ENCODE measurements at regions not wholly inside any gene's neighbourhood (a gene's known extent, or its start where the extent isn't known, plus 50 kb on each side); places are given as distances from the start of the nearest gene placed in this dataset.

- no peak overlapping the region for H3K4me3 ChIP-seq (ENCODE audit: insufficient read depth, low read depth, low read length)
- H3K27me3 ChIP-seq (ENCODE audit: control insufficient read depth, insufficient read depth, low read length) = no peaks in the 10 kb centered on the region
- no peak for ATAC-seq (ENCODE audit: low read depth)
- no peaks in the 10 kb centered on the region for H3K9me1 ChIP-seq (ENCODE audit: insufficient read depth, low read length)
- H2BK120ac ChIP-seq (ENCODE audit: low read depth, low read length) = no peak overlapping the region
- no peak overlapping the region for H2AFZ ChIP-seq (replicated peaks; ENCODE audit: low read length, poor library complexity)
- intact Hi-C loops (cut with micrococcal nuclease) (no loop called here), in situ Hi-C loops (cut with MboI; ENCODE audit: low sequenced_read_pairs) (no loop called here), dilution Hi-C loops (cut with HindIII; ENCODE audit: low sequenced_read_pairs, unreplicated experiment) (no loop called here)
- no peak overlapping the region for H3K9ac ChIP-seq (ENCODE audit: low read depth, low read length)
- H3K27ac ChIP-seq (ENCODE audit: insufficient read depth, low read length) = no peak overlapping the region
- ChIA-PET POLR2A (ENCODE audit: unreplicated experiment) (no interaction called here), CTCF (no interaction called here)
- TF ChIP-seq MAZ (IDR thresholded peaks at IDR 0.05; ENCODE audit: borderline replicate concordance, low read depth, low read length) = no peak
- TF ChIP-seq ELK1 (IDR thresholded peaks at IDR 0.05; ENCODE audit: borderline replicate concordance, low read depth, low read length) = no peak
- TF ChIP-seq NFE2L2 (IDR thresholded peaks at IDR 0.05; ENCODE audit: low read depth, low read length) = no peak
- TF ChIP-seq POLR2A (IDR thresholded peaks at IDR 0.05; ENCODE audit: low read depth, low read length) = no peak
- TF ChIP-seq MAFK (IDR thresholded peaks at IDR 0.05; ENCODE audit: low read depth, low read length) = no peak
- TF ChIP-seq USF2 (IDR thresholded peaks at IDR 0.05; ENCODE audit: low read depth, low read length) = no peak
- no peak for TF ChIP-seq MXI1 (IDR thresholded peaks at IDR 0.05; ENCODE audit: borderline replicate concordance, low read depth, low read length)
- TF ChIP-seq BHLHE40 (IDR thresholded peaks at IDR 0.05; ENCODE audit: low read depth, low read length) = no peak
- no peak for TF ChIP-seq RCOR1 (IDR thresholded peaks at IDR 0.05; ENCODE audit: insufficient replicate concordance, low read length)
- no peak for TF ChIP-seq RAD21 (IDR thresholded peaks at IDR 0.05; ENCODE audit: low read length)
- TF ChIP-seq CEBPB (IDR thresholded peaks at IDR 0.05; ENCODE audit: low read depth, low read length) = no peak
- no peak for TF ChIP-seq RFX5 (IDR thresholded peaks at IDR 0.05; ENCODE audit: low read depth, low read length)
- no peak for TF ChIP-seq SMC3 (IDR thresholded peaks at IDR 0.05; ENCODE audit: low read depth, low read length)
- TF ChIP-seq CTCF (conservative IDR thresholded peaks at IDR 0.05; ENCODE audit: low read depth, low read length) = no peak
- no peak for TF ChIP-seq FOS (IDR thresholded peaks at IDR 0.05; ENCODE audit: low read depth, low read length)
- no peak for TF ChIP-seq CHD1 (IDR thresholded peaks at IDR 0.05; ENCODE audit: low read depth, low read length)
- BruUV-seq (replicated peaks) = no TSS peak
- H3K4ac ChIP-seq (ENCODE audit: low read depth, low read length) = no peak overlapping the region
- no peak overlapping the region for H4K5ac ChIP-seq (ENCODE audit: low read depth, low read length)
- H4K20me1 ChIP-seq (ENCODE audit: insufficient read depth, low read length) = no peaks in the 10 kb centered on the region
- no peak overlapping the region for H2BK5ac ChIP-seq (ENCODE audit: low read depth, low read length, poor library complexity, severe bottlenecking)
- WGBS, 2 experiments (ENCODE audit: extremely low coverage in 2 of 2, insufficient read length in 1 of 2) = no CpG with 5 or more reads among the region's 1 CpG
- no peak overlapping the region for H3K14ac ChIP-seq (replicated peaks; ENCODE audit: low read depth, low read length)
- H3K4me2 ChIP-seq (ENCODE audit: low read depth, low read length) = no peak overlapping the region
- H2AK5ac ChIP-seq (ENCODE audit: low read depth, low read length) = no peak overlapping the region
- no peak overlapping the region for H2BK15ac ChIP-seq (ENCODE audit: low read depth, low read length)
- H3K56ac ChIP-seq (ENCODE audit: extremely low read depth, insufficient read depth, low read length) = no peak overlapping the region
- no peaks in the 10 kb centered on the region for H3K4me1 ChIP-seq (ENCODE audit: control insufficient read depth, insufficient read depth, low read length)
- no peaks in the 10 kb centered on the region for H3K79me1 ChIP-seq (ENCODE audit: low read depth in 1 of 2, low read length in 2 of 2)
- H3K9me3 ChIP-seq (ENCODE audit: control insufficient read depth, insufficient read depth, low read length) = peaks cover 3% of the 10 kb centered on the region; the same call in 1 of the 2 replicates
- no peak overlapping the region for H2AK9ac ChIP-seq (replicated peaks; ENCODE audit: low read depth, low read length, poor library complexity)
- H3K36me3 ChIP-seq (ENCODE audit: control insufficient read depth, insufficient read depth, low read length) = no peaks in the 10 kb centered on the region
- H2BK20ac ChIP-seq (ENCODE audit: low read depth, low read length) = no peak overlapping the region
- no peak overlapping the region for H3K23ac ChIP-seq (ENCODE audit: low read depth, low read length)
- DNase-seq = no peak
- no peak overlapping the region for H4K91ac ChIP-seq (ENCODE audit: insufficient read depth, low read depth, low read length)
- no peak overlapping the region for H3K18ac ChIP-seq (ENCODE audit: low read depth, low read length)
- no peak overlapping the region for H4K8ac ChIP-seq (ENCODE audit: low read depth in 2 of 2, low read length in 2 of 2)
These were observed 222.3 kb downstream of the FAM47A start for GRCh38 chrX:33909836-33910235.

Data from IMR-90 (cell line).